ENCODE measurements at regions not wholly inside any gene's neighbourhood (a gene's known extent, or its start where the extent isn't known, plus 50 kb on each side); places are given as distances from the start of the nearest gene placed in this dataset.

DNA sequence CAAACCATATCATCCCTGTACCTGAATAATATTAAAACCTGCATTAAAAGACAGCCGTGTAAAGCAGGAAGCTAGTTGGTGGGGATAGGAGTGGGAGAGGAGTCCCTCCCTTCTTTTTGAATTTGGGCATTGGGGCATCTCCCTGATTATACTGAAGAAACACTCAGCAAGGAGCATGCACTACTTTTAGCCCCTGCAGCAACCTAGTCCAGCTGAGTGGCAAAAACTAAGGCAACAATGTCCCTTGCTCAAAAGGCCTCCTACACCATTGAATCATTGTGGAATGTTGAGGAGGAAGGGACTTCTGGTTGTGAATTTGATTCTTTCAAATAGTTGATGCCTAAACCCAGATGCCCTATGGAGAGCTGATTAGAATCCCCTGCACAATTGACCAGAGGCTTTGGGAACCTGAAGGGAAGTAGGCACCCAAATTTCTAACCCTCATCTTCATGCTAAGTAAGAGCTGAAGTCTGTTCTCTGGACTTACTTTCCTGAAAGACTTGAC lies 111.7 kb downstream of the DDX1 start:
- Histone ChIP-seq H3K27me3 (ENCODE audit: control insufficient read depth, insufficient read depth, low read length) (no peaks in the 10 kb centered on the region), H3K4me3 (ENCODE audit: low read length) (no peak overlapping the region), H3K27ac (ENCODE audit: low read length) (no peak overlapping the region), H3K36me3 (ENCODE audit: control insufficient read depth, insufficient read depth, low read length) (no peaks in the 10 kb centered on the region), H3K9me3 (ENCODE audit: control insufficient read depth, insufficient read depth, low read length) (no peaks in the 10 kb centered on the region), H3K4me1 (ENCODE audit: control insufficient read depth, insufficient read depth, low read length) (no peaks in the 10 kb centered on the region)
- ATAC-seq: no peak
- Mint-ChIP-seq H3K36me3 (no peaks in the 10 kb centered on the region), H3K4me1 (no peaks in the 10 kb centered on the region), H3K4me3 (no peak overlapping the region), H3K9me3 (no peaks in the 10 kb centered on the region), H3K27me3 (ENCODE audit: low read depth in 2 of 2) (no peaks in the 10 kb centered on the region), H3K27ac (no peak overlapping the region)
- 83% methylated on average over 1 of the region's 1 CpG for WGBS (ENCODE audit: insufficient coverage)
- TF ChIP-seq, protein P1, sequence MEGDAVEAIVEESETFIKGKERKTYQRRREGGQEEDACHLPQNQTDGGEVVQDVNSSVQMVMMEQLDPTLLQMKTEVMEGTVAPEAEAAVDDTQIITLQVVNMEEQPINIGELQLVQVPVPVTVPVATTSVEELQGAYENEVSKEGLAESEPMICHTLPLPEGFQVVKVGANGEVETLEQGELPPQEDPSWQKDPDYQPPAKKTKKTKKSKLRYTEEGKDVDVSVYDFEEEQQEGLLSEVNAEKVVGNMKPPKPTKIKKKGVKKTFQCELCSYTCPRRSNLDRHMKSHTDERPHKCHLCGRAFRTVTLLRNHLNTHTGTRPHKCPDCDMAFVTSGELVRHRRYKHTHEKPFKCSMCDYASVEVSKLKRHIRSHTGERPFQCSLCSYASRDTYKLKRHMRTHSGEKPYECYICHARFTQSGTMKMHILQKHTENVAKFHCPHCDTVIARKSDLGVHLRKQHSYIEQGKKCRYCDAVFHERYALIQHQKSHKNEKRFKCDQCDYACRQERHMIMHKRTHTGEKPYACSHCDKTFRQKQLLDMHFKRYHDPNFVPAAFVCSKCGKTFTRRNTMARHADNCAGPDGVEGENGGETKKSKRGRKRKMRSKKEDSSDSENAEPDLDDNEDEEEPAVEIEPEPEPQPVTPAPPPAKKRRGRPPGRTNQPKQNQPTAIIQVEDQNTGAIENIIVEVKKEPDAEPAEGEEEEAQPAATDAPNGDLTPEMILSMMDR (IDR thresholded peaks at IDR 0.05): no peak
- intact Hi-C loops (cut with micrococcal nuclease): no loop called here
- DNase-seq: no peak

DNA sequence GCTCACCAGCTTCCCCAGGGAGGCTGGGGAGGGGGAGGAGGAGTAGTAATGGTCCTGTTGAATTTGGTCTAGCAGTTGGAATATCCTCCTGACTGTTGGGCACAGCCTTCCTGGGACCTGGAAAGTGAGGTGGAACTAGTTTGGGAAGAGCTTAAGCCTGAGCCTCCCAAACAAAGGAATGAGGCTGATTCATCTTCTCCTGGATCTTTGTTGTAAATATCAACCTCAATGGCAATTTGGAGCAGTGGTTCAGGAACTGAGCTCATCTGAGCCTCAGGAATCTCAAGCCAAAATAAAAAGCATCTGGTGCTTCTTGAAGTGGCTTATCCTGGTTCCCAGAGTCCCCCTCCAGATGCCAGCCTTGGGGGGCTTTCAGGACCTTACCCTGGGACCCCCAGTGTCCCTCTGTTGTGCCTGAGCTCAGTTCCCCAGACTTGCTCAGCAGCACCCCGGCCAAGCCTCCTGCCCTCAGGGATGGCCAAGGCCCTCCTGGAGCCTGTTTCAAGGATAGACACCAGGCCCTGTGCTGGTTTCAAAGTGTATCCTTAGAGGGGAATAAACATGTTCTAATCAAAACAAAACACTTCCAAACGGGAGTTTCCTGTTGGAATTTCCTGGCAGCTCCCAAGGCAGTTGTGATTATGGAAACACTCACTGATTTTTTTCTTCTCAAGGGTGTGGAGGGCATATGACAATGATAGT lies 112.6 kb downstream of the DDX1 start:
- Mint-ChIP-seq H3K4me1 (no peaks in the 10 kb centered on the region), H3K4me3 (no peak overlapping the region), H3K36me3 (no peaks in the 10 kb centered on the region), H3K27me3 (ENCODE audit: low read depth in 2 of 2) (no peaks in the 10 kb centered on the region), H3K9me3 (no peaks in the 10 kb centered on the region), H3K27ac (no peak overlapping the region)
- H3K27ac ChIP-seq (ENCODE audit: low read length): no peak overlapping the region
- DNase-seq (no peak), ATAC-seq (no peak)
- no peaks in the 10 kb centered on the region for H3K27me3 ChIP-seq (ENCODE audit: control insufficient read depth, insufficient read depth, low read length)
- no peak overlapping the region for H3K4me3 ChIP-seq (ENCODE audit: low read length)
- H3K36me3 ChIP-seq (ENCODE audit: control insufficient read depth, insufficient read depth, low read length): no peaks in the 10 kb centered on the region
- H3K4me1 ChIP-seq (ENCODE audit: control insufficient read depth, insufficient read depth, low read length): no peaks in the 10 kb centered on the region
- no peaks in the 10 kb centered on the region for H3K9me3 ChIP-seq (ENCODE audit: control insufficient read depth, insufficient read depth, low read length)
- 43% methylated on average over 2 of the region's 2 CpGs for WGBS (ENCODE audit: insufficient coverage)
- TF ChIP-seq, protein P1 (IDR thresholded peaks at IDR 0.05): no peak
- intact Hi-C loops (cut with micrococcal nuclease): no loop called here

DNA sequence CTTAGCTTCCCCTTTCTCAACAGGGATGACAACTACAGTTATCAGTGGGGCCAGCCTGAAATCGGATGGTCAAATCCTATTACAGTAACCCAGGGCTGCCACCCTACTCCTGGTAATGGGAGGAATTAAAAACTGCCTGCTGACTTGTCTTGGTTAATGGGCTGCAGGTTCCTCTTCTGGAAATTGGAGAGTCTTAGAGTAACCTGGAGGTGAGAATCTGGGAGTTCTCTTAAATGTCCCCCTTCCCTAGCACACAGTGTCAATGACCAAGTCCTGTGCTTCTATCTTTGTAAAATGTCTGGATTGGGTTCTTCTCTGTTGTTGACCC lies 113.1 kb downstream of the DDX1 start:
- 83% methylated on average over 1 of the region's 1 CpG for WGBS (ENCODE audit: insufficient coverage)
- Mint-ChIP-seq H3K4me3 (no peak overlapping the region), H3K36me3 (no peaks in the 10 kb centered on the region), H3K4me1 (no peaks in the 10 kb centered on the region), H3K27me3 (ENCODE audit: low read depth in 2 of 2) (no peaks in the 10 kb centered on the region), H3K9me3 (no peaks in the 10 kb centered on the region), H3K27ac (no peak overlapping the region)
- H3K4me1 ChIP-seq (ENCODE audit: control insufficient read depth, insufficient read depth, low read length): no peaks in the 10 kb centered on the region
- no peaks in the 10 kb centered on the region for H3K9me3 ChIP-seq (ENCODE audit: control insufficient read depth, insufficient read depth, low read length)
- DNase-seq (no peak), ATAC-seq (no peak)
- TF ChIP-seq, protein P1 (IDR thresholded peaks at IDR 0.05): no peak
- no peak overlapping the region for H3K4me3 ChIP-seq (ENCODE audit: low read length)
- H3K36me3 ChIP-seq (ENCODE audit: control insufficient read depth, insufficient read depth, low read length): no peaks in the 10 kb centered on the region
- no peaks in the 10 kb centered on the region for H3K27me3 ChIP-seq (ENCODE audit: control insufficient read depth, insufficient read depth, low read length)
- no peak overlapping the region for H3K27ac ChIP-seq (ENCODE audit: low read length)
- intact Hi-C loops (cut with micrococcal nuclease): no loop called here

DNA sequence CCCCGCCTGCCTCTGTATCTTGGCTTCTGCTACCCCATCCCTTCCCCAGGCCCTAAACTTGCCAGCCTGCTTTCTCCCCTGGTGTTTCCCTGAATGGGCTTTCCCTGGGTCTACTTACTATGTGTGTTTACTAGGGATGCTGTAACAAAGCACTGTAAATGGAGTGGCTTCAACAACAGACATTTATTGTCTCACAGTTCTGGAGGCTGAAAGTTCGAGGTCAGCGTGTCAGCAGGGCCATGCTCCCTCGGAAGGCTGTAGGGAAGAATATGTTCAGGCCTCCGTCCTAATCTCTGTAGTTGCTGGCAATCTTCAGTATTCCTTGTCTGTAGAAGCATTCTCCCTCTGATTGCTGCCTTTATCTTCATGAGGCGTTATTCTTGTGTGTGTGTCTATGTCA lies 113.6 kb downstream of the DDX1 start:
- Mint-ChIP-seq H3K4me3 (no peak overlapping the region), H3K27ac (no peak overlapping the region), H3K9me3 (no peaks in the 10 kb centered on the region), H3K4me1 (no peaks in the 10 kb centered on the region), H3K36me3 (no peaks in the 10 kb centered on the region), H3K27me3 (ENCODE audit: low read depth in 2 of 2) (peaks cover 0 to 4% of the 10 kb centered on the region in 2 donors)
- Histone ChIP-seq H3K9me3 (ENCODE audit: control insufficient read depth, insufficient read depth, low read length) (no peaks in the 10 kb centered on the region), H3K4me1 (ENCODE audit: control insufficient read depth, insufficient read depth, low read length) (no peaks in the 10 kb centered on the region), H3K27ac (ENCODE audit: low read length) (no peak overlapping the region), H3K36me3 (ENCODE audit: control insufficient read depth, insufficient read depth, low read length) (no peaks in the 10 kb centered on the region), H3K27me3 (ENCODE audit: control insufficient read depth, insufficient read depth, low read length) (no peaks in the 10 kb centered on the region), H3K4me3 (ENCODE audit: low read length) (no peak overlapping the region)
- 91% methylated on average over 6 of the region's 6 CpGs for WGBS (ENCODE audit: insufficient coverage)
- ATAC-seq (no peak), DNase-seq (no peak)
- TF ChIP-seq, protein P1 (IDR thresholded peaks at IDR 0.05): no peak
- intact Hi-C loops (cut with micrococcal nuclease): no loop called here
